Liver (tissue), 8 donors: ENCODE measurements at regions not wholly inside any gene's neighbourhood (a gene's known extent, or its start where the extent isn't known, plus 50 kb on each side); places are given as distances from the start of the nearest gene placed in this dataset.

Experiments
- DNase-seq: peaks from one replicate; pipeline ENCODE4 v3.0.0-alpha.2; 2017; ENCODE audit warnings: low spot score
- H3K27ac ChIP-seq, 2 donors: one replicate each; pipeline ENCODE4 v1.7.0; 2013; ENCODE audit warnings: inconsistent platforms in 2 of 2, low read length in 2 of 2, control low read depth in 1 of 2, low read depth in 1 of 2, mild to moderate bottlenecking in 1 of 2
- H3K27me3 ChIP-seq, 4 donors: one replicate each; pipeline versions ENCODE4 v1.6.1 to v1.7.0; 2013; ENCODE audit warnings: low read length in 3 of 4, inconsistent platforms in 1 of 4, mild to moderate bottlenecking in 1 of 4, moderate library complexity in 1 of 4; ENCODE audit not compliant: control insufficient read depth in 4 of 4, insufficient read depth in 4 of 4
- H3K36me3 ChIP-seq, 4 donors: one replicate each; pipeline versions ENCODE4 v1.6.1 to v1.7.0; 2013; ENCODE audit warnings: low read length in 3 of 4, mild to moderate bottlenecking in 3 of 4, low read depth in 1 of 4, moderate library complexity in 1 of 4; ENCODE audit not compliant: control insufficient read depth in 4 of 4, insufficient read depth in 3 of 4
- H3K4me1 ChIP-seq, 4 donors: one replicate each; pipeline versions ENCODE4 v1.6.1 to v1.7.0; 2013; ENCODE audit warnings: low read length in 3 of 4, mild to moderate bottlenecking in 3 of 4, moderate library complexity in 1 of 4; ENCODE audit not compliant: control insufficient read depth in 4 of 4, insufficient read depth in 4 of 4
- H3K4me3 ChIP-seq, 3 donors: one replicate each; pipeline versions ENCODE4 v1.6.1 to v1.7.0; 2013; ENCODE audit warnings: low read length in 3 of 3, control low read depth in 1 of 3, low read depth in 1 of 3, mild to moderate bottlenecking in 1 of 3
- H3K9ac ChIP-seq, 2 donors: one replicate each; pipeline ENCODE4 v1.7.0; 2013; ENCODE audit warnings: low read length in 2 of 2, mild to moderate bottlenecking in 2 of 2, moderate library complexity in 2 of 2, control low read depth in 1 of 2, low read depth in 1 of 2
- H3K9me3 ChIP-seq, 4 donors: one replicate each; pipeline versions ENCODE4 v1.6.1 to v1.7.0; 2013; ENCODE audit warnings: low read length in 3 of 4; ENCODE audit not compliant: control insufficient read depth in 4 of 4
- EGR1 ChIP-seq, 2 donors: IDR thresholded peaks; 2 replicates each; pipeline ENCODE4 v1.6.1; 2016 to 2018; ENCODE audit warnings: antibody characterized with exemption in 2 of 2, low read depth in 2 of 2
- FOXA1 ChIP-seq: IDR thresholded peaks from 2 replicates; pipeline ENCODE4 v1.6.1; 2016; ENCODE audit warnings: antibody characterized with exemption
- FOXA2 ChIP-seq: IDR thresholded peaks from 2 replicates; pipeline ENCODE4 v1.6.1; 2016; ENCODE audit warnings: antibody characterized with exemption
- GABPA ChIP-seq, 2 donors: IDR thresholded peaks in 1 of 2; conservative IDR thresholded peaks in 1 of 2; 2 replicates each; pipeline ENCODE4 v1.6.1; 2016; ENCODE audit warnings: antibody characterized with exemption in 2 of 2, mild to moderate bottlenecking in 1 of 2, moderate library complexity in 1 of 2
- HNF4A ChIP-seq, 2 donors: conservative IDR thresholded peaks; 2 replicates each; pipeline ENCODE4 v1.6.1; 2016; ENCODE audit warnings: antibody characterized with exemption in 2 of 2, mild to moderate bottlenecking in 2 of 2
- HNF4G ChIP-seq: IDR thresholded peaks from 2 replicates; pipeline ENCODE4 v1.6.1; 2016; ENCODE audit warnings: antibody characterized with exemption
- JUND ChIP-seq, 2 donors: IDR thresholded peaks; 2 replicates each; pipeline ENCODE4 v1.6.1; 2016; ENCODE audit warnings: antibody characterized with exemption in 2 of 2
- MAX ChIP-seq: IDR thresholded peaks from 2 replicates; pipeline ENCODE4 v1.6.1; 2016; ENCODE audit warnings: antibody characterized with exemption
- NR2F2 ChIP-seq: IDR thresholded peaks from 2 replicates; pipeline ENCODE4 v1.6.1; 2016; ENCODE audit warnings: antibody characterized with exemption
- RAD21 ChIP-seq, 2 donors: IDR thresholded peaks; 2 replicates each; pipeline ENCODE4 v1.6.1; 2016; ENCODE audit warnings: antibody characterized with exemption in 2 of 2, mild to moderate bottlenecking in 2 of 2
- RXRA ChIP-seq, 2 donors: IDR thresholded peaks; 2 replicates each; pipeline ENCODE4 v1.6.1; 2017 to 2018; ENCODE audit warnings: antibody characterized with exemption in 2 of 2, mild to moderate bottlenecking in 1 of 2
- SP1 ChIP-seq: IDR thresholded peaks from 2 replicates; pipeline ENCODE4 v1.6.1; 2018; ENCODE audit warnings: antibody characterized with exemption, mild to moderate bottlenecking
- TAF1 ChIP-seq: conservative IDR thresholded peaks from 2 replicates; pipeline ENCODE4 v1.6.1; 2016; ENCODE audit warnings: antibody characterized with exemption, mild to moderate bottlenecking
- YY1 ChIP-seq: IDR thresholded peaks from 2 replicates; pipeline ENCODE4 v1.6.1; 2016; ENCODE audit warnings: antibody characterized with exemption, mild to moderate bottlenecking
- ZBTB33 ChIP-seq: IDR thresholded peaks from 2 replicates; pipeline ENCODE4 v1.6.1; 2016; ENCODE audit warnings: antibody characterized with exemption
- WGBS: extraction: QIAGEN DNeasy Blood & Tissue Kit; methylation state at CpG from one replicate; pipeline ENCODE4 v1.1.7; 2013; 5-methylcytosine and 5-hydroxymethylcytosine counted together
- TF ChIP-seq, protein P1 (sequence below): IDR thresholded peaks from 2 replicates; pipeline ENCODE4 v1.6.1; 2016; ENCODE audit warnings: antibody characterized with exemption
- TF ChIP-seq, protein P2 (sequence below): fragments of 150-350 bp; IDR thresholded peaks from 2 replicates; pipeline ENCODE4 v1.5.1; 2017; ENCODE audit warnings: improper control_type of control experiment, low read depth, low read length; ENCODE audit not compliant: missing input control
- TF ChIP-seq, protein P3 (sequence below): IDR thresholded peaks from 2 replicates; pipeline ENCODE4 v1.6.1; 2016; ENCODE audit warnings: antibody characterized with exemption, mild to moderate bottlenecking
- donor health status: healthy.
- donor health status: healthy.
- donor health status: healthy.
- donor health status: healthy.
- donor health status: healthy.

GRCh38 chr2:212898011-212898410 lies 253.4 kb downstream of the IKZF2 start:
- DNase-seq, result no peak
- H3K4me1 ChIP-seq, result no peaks in the 10 kb centered on the region
- no peaks in the 10 kb centered on the region for H3K36me3 ChIP-seq
- H3K9me3 ChIP-seq, result no peaks in the 10 kb centered on the region
- peaks cover 0 to 2% (median 0%) of the 10 kb centered on the region in 4 donors for H3K27me3 ChIP-seq
- no peak for TF ChIP-seq RXRA (IDR thresholded peaks at IDR 0.05)
- no peak for TF ChIP-seq RAD21 (IDR thresholded peaks at IDR 0.05)
- no peak for TF ChIP-seq MAX
- no peak for TF ChIP-seq HNF4G
- TF ChIP-seq, protein P1, sequence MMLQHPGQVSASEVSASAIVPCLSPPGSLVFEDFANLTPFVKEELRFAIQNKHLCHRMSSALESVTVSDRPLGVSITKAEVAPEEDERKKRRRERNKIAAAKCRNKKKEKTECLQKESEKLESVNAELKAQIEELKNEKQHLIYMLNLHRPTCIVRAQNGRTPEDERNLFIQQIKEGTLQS, result no peak
- no peak for TF ChIP-seq JUND (IDR thresholded peaks at IDR 0.05)
- TF ChIP-seq EGR1 (IDR thresholded peaks at IDR 0.05; ENCODE audit: low read depth in 2 of 2), result no peak
- no peak for TF ChIP-seq YY1
- TF ChIP-seq FOXA1, result no peak
- TF ChIP-seq ZBTB33, result no peak
- TF ChIP-seq TAF1, result no peak
- TF ChIP-seq, protein P2, sequence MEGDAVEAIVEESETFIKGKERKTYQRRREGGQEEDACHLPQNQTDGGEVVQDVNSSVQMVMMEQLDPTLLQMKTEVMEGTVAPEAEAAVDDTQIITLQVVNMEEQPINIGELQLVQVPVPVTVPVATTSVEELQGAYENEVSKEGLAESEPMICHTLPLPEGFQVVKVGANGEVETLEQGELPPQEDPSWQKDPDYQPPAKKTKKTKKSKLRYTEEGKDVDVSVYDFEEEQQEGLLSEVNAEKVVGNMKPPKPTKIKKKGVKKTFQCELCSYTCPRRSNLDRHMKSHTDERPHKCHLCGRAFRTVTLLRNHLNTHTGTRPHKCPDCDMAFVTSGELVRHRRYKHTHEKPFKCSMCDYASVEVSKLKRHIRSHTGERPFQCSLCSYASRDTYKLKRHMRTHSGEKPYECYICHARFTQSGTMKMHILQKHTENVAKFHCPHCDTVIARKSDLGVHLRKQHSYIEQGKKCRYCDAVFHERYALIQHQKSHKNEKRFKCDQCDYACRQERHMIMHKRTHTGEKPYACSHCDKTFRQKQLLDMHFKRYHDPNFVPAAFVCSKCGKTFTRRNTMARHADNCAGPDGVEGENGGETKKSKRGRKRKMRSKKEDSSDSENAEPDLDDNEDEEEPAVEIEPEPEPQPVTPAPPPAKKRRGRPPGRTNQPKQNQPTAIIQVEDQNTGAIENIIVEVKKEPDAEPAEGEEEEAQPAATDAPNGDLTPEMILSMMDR, result no peak
- TF ChIP-seq SP1, result no peak
- no peak for TF ChIP-seq FOXA2
- no peak for TF ChIP-seq NR2F2
- TF ChIP-seq, protein P3, sequence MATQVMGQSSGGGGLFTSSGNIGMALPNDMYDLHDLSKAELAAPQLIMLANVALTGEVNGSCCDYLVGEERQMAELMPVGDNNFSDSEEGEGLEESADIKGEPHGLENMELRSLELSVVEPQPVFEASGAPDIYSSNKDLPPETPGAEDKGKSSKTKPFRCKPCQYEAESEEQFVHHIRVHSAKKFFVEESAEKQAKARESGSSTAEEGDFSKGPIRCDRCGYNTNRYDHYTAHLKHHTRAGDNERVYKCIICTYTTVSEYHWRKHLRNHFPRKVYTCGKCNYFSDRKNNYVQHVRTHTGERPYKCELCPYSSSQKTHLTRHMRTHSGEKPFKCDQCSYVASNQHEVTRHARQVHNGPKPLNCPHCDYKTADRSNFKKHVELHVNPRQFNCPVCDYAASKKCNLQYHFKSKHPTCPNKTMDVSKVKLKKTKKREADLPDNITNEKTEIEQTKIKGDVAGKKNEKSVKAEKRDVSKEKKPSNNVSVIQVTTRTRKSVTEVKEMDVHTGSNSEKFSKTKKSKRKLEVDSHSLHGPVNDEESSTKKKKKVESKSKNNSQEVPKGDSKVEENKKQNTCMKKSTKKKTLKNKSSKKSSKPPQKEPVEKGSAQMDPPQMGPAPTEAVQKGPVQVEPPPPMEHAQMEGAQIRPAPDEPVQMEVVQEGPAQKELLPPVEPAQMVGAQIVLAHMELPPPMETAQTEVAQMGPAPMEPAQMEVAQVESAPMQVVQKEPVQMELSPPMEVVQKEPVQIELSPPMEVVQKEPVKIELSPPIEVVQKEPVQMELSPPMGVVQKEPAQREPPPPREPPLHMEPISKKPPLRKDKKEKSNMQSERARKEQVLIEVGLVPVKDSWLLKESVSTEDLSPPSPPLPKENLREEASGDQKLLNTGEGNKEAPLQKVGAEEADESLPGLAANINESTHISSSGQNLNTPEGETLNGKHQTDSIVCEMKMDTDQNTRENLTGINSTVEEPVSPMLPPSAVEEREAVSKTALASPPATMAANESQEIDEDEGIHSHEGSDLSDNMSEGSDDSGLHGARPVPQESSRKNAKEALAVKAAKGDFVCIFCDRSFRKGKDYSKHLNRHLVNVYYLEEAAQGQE, result no peak
- no peak for TF ChIP-seq HNF4A (conservative IDR thresholded peaks at IDR 0.05)
- no peak for TF ChIP-seq GABPA (IDR thresholded peaks at IDR 0.05 in 1 of 2, conservative IDR thresholded peaks at IDR 0.05 in 1 of 2)
- 83% methylated on average over 3 of the region's 3 CpGs for WGBS
- no peak overlapping the region for H3K9ac ChIP-seq
- H3K4me3 ChIP-seq, result no peak overlapping the region
- no peak overlapping the region for H3K27ac ChIP-seq
